Spleen (tissue), 7 donors: ENCODE measurements at regions not wholly inside any gene's neighbourhood (a gene's known extent, or its start where the extent isn't known, plus 50 kb on each side); places are given as distances from the start of the nearest gene placed in this dataset.
"Not testable (repeated sequence)": the region's sequence is repeated elsewhere in the genome, so short reads cannot be mapped to it uniquely, and the experiment has no call there.

Source experiments
- CTCF ChIP-seq, 11 experiments: fragments of 200-600 bp in 7 of 11; fragments of 450-650 bp in 4 of 11; sonication (generic) in 4 of 11; IDR thresholded peaks in 8 of 11; conservative IDR thresholded peaks in 3 of 11; 1 replicate in 7 of 11; 2 replicates in 4 of 11; pipeline versions ENCODE4 v1.4.0 to v1.8.0; 2016 to 2021; ENCODE audit warnings: antibody characterized with exemption in 11 of 11, inconsistent platforms in 4 of 11, mild to moderate bottlenecking in 1 of 11
- POLR2A ChIP-seq, 3 donors: fragments of 450-650 bp; IDR thresholded peaks; one replicate each; pipeline ENCODE4 v1.5.1; 2017; ENCODE audit warnings: antibody characterized with exemption in 3 of 3, mild to moderate bottlenecking in 1 of 3
- POLR2AphosphoS5 ChIP-seq, 3 donors: sonication (generic); formaldehyde crosslinking; IDR thresholded peaks; one replicate each; pipeline ENCODE4 v1.5.1; 2017; ENCODE audit warnings: antibody characterized with exemption in 3 of 3
- donor health status: DM: no; HTN: no; CAD: no; lungs with moderate emphysema.
- donor health status: DM: no; HTN: no; CAD: no.
- donor health status: DM: no; HTN: no; CAD: no.

GRCh38 chr3:124646186-124646585 is 84.1 kb upstream of the UMPS start:
- TF ChIP-seq POLR2A (IDR thresholded peaks at IDR 0.05); CTCF (IDR thresholded peaks at IDR 0.05 in 8 of 11, conservative IDR thresholded peaks at IDR 0.05 in 3 of 11); POLR2AphosphoS5 (IDR thresholded peaks at IDR 0.05): not testable (repeated sequence)
